Naive thymus-derived CD4-positive, alpha-beta T cell (primary cell): ENCODE measurements at regions not wholly inside any gene's neighbourhood (a gene's known extent, or its start where the extent isn't known, plus 50 kb on each side); places are given as distances from the start of the nearest gene placed in this dataset.

Experiments
- ATAC-seq: fragments of 150-1000 bp; cut with Tn5 transposase; 2 replicates; pipeline ENCODE4 v1.10.0; 2021; ENCODE audit warnings: mild to moderate bottlenecking, moderate library complexity
- CTCF ChIA-PET: fragments of 350-600 bp; sonication (Branson Sonifier 250); formaldehyde crosslinking; loops from one replicate; lab custom pipeline; 2021; ENCODE audit warnings: antibody characterized with exemption; lab: Charles Lee
- POLR2A ChIA-PET: fragments of 350-600 bp; sonication (Branson Sonifier 250); formaldehyde crosslinking; loops from one replicate; lab custom pipeline; 2021; ENCODE audit warnings: antibody characterized with exemption, inconsistent platforms; lab: Charles Lee
- DNase-seq, 9 donors: peaks; one replicate each; pipeline versions ENCODE4 v3.0.0 to v3.0.0-alpha.2; 2020 to 2022; ENCODE audit warnings: mixed read lengths in 1 of 9
- H3K27ac ChIP-seq: one replicate; pipeline ENCODE4 v1.7.0; 2013; ENCODE audit warnings: mild to moderate bottlenecking, low read depth, low read length, moderate library complexity
- H3K27me3 ChIP-seq, 2 donors: one replicate each; pipeline ENCODE4 v1.7.0; 2013; ENCODE audit warnings: low read length in 2 of 2, mild to moderate bottlenecking in 2 of 2, moderate library complexity in 2 of 2; ENCODE audit not compliant: control insufficient read depth in 2 of 2, insufficient read depth in 2 of 2
- H3K36me3 ChIP-seq, 3 experiments: 1 replicate in 2 of 3; 2 replicates in 1 of 3; pipeline ENCODE4 v1.7.0; 2013; ENCODE audit warnings: low read length in 3 of 3, mild to moderate bottlenecking in 3 of 3, moderate library complexity in 1 of 3; ENCODE audit not compliant: insufficient read depth in 3 of 3, control insufficient read depth in 2 of 3
- H3K4me1 ChIP-seq, 2 donors: one replicate each; pipeline ENCODE4 v1.7.0; 2013; ENCODE audit warnings: low read length in 2 of 2, mild to moderate bottlenecking in 2 of 2, moderate library complexity in 1 of 2; ENCODE audit not compliant: control insufficient read depth in 2 of 2, insufficient read depth in 2 of 2
- H3K4me3 ChIP-seq: 2 replicates; pipeline ENCODE4 v1.7.0; 2013; ENCODE audit warnings: mild to moderate bottlenecking, low read length
- H3K9me3 ChIP-seq, 3 experiments: 1 replicate in 2 of 3; 2 replicates in 1 of 3; pipeline ENCODE4 v1.7.0; 2013; ENCODE audit warnings: low read length in 3 of 3; ENCODE audit not compliant: control insufficient read depth in 2 of 3
- H3K27ac Mint-ChIP-seq, 9 donors: one replicate each; pipeline ENCODE4 v1.8.0; 2020 to 2022; ENCODE audit warnings: mixed read lengths in 9 of 9, mild to moderate bottlenecking in 8 of 9, moderate library complexity in 5 of 9, inconsistent platforms in 2 of 9
- H3K27me3 Mint-ChIP-seq, 5 donors: one replicate each; pipeline ENCODE4 v1.8.0; 2021 to 2022; ENCODE audit warnings: mixed read lengths in 5 of 5, mild to moderate bottlenecking in 1 of 5
- H3K36me3 Mint-ChIP-seq, 5 donors: one replicate each; pipeline ENCODE4 v1.8.0; 2020 to 2022; ENCODE audit warnings: mixed read lengths in 5 of 5, mild to moderate bottlenecking in 3 of 5, inconsistent platforms in 1 of 5
- H3K4me1 Mint-ChIP-seq, 7 donors: one replicate each; pipeline ENCODE4 v1.8.0; 2020 to 2022; ENCODE audit warnings: mixed read lengths in 7 of 7, mild to moderate bottlenecking in 3 of 7, inconsistent platforms in 1 of 7
- H3K4me3 Mint-ChIP-seq, 10 donors: one replicate each; pipeline ENCODE4 v1.8.0; 2020 to 2022; ENCODE audit warnings: mild to moderate bottlenecking in 10 of 10, mixed read lengths in 10 of 10, moderate library complexity in 6 of 10, inconsistent platforms in 2 of 10
- H3K9me3 Mint-ChIP-seq, 11 donors: one replicate each; pipeline ENCODE4 v1.8.0; 2020 to 2022; ENCODE audit warnings: mixed read lengths in 11 of 11, mild to moderate bottlenecking in 4 of 11, inconsistent platforms in 1 of 11, moderate library complexity in 1 of 11
- intact Hi-C, 2 donors: fragments of 100-400 bp; cut with micrococcal nuclease; formaldehyde crosslinking; loops; one replicate each; pipeline ENCODE4 v1.15.1; 2023

DNA sequence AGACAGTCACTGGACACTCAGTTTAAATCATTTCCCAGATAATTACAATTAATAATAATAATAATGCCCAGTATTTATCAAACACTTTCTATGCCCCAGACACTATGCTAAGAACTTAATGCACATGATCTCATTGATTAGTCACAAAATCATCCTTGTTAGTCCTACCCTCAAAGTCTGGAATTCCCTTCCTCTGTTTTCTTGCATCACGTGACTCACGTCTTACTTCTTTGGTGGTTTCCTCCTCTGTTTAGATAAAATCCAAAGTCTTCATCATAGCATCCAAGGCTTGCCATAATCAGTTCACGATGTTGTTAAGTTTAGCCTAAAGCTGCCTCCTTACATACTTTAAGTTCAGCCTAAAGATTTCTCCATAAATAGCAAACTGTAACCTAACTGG lies 471.9 kb downstream of the PMP22 start:
- Mint-ChIP-seq H3K27me3 (peaks cover 2 to 42% (median 37%) of the 10 kb centered on the region in 5 donors), H3K9me3 (no peaks in the 10 kb centered on the region), H3K36me3 (no peaks in the 10 kb centered on the region), H3K4me3 (no peak overlapping the region), H3K4me1 (no peaks in the 10 kb centered on the region), H3K27ac (no peak overlapping the region)
- ChIA-PET POLR2A (no interaction called here), CTCF (no interaction called here)
- no peaks in the 10 kb centered on the region for H3K4me1 ChIP-seq
- no peaks in the 10 kb centered on the region for H3K9me3 ChIP-seq
- ATAC-seq = no peak
- H3K27me3 ChIP-seq = no peaks in the 10 kb centered on the region
- no peak overlapping the region for H3K27ac ChIP-seq
- no peak for DNase-seq
- intact Hi-C loops = no loop called here
- no peak overlapping the region for H3K4me3 ChIP-seq
- H3K36me3 ChIP-seq = no peaks in the 10 kb centered on the region

DNA sequence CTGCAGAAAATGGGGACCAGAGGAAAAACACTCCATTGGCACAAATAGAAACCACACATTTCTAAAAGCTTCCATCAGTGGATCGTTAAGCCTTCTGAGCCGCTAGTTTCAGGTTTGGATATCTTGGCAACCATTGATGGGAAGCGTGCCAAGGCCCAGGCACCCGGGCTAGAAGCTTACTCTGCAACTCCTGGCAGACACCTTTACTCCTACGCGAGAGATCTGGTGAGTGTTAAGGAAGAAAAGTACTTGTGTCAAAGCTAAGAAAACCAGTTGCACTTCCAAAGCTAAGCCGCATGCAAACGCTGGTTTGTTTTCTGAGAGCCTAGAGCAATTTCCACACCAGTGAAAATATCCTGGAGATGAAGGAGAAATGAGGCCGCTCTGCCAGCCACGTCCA lies 472.4 kb downstream of the PMP22 start:
- Histone ChIP-seq H3K4me3 (no peak overlapping the region), H3K27me3 (no peaks in the 10 kb centered on the region), H3K4me1 (no peaks in the 10 kb centered on the region), H3K36me3 (no peaks in the 10 kb centered on the region), H3K9me3 (no peaks in the 10 kb centered on the region), H3K27ac (no peak overlapping the region)
- ChIA-PET POLR2A (no interaction called here), CTCF (no interaction called here)
- no peak overlapping the region for H3K4me3 Mint-ChIP-seq
- H3K4me1 Mint-ChIP-seq = no peaks in the 10 kb centered on the region
- H3K9me3 Mint-ChIP-seq = no peaks in the 10 kb centered on the region
- DNase-seq (no peak), ATAC-seq (no peak)
- H3K27me3 Mint-ChIP-seq = peaks cover 2 to 42% (median 36%) of the 10 kb centered on the region in 5 donors
- H3K27ac Mint-ChIP-seq = no peak overlapping the region
- intact Hi-C loops = no loop called here
- no peaks in the 10 kb centered on the region for H3K36me3 Mint-ChIP-seq

DNA sequence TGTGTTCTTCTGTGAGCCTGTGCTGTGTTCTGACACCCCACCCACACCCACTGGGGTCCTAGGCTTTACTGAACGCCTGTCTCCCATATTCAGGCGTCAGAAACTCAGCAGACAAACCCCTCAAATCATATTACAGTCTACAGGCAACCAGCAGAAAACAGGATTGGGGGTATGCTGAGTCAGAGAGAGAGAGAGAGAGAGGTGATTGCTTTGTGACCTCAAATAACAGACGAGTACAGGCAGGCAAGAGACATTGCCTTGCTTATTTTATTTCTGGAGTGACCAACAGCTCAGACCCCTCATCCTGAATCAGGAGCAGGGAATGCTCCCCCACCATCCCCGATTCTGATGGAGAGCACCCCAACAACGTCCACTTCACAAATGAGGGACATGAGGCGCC lies 473.9 kb downstream of the PMP22 start:
- CTCF ChIA-PET = no interaction called here

DNA sequence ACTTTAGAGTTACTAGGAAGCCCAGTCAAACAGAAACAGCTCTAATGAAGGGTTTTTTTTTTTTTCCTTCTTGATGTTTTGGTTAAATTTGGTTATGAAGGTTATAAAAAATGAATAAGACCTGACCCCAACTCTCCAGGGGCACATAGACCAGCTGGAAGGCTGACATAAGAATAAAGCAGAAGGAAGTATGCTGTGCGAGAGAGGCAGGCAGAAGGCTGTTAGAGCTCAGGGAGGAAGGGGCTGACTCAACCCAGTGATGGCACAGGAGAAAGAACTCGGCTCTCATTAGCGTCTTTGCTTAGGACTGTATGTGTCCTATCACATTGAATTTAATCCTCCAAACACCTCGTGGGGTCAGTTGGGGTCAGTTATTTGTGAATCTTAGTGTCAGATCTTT lies 474.6 kb downstream of the PMP22 start:
- ChIA-PET CTCF (no interaction called here), POLR2A (no interaction called here)
- H3K27me3 Mint-ChIP-seq = peaks cover 2 to 34% (median 26%) of the 10 kb centered on the region in 5 donors
- no peaks in the 10 kb centered on the region for H3K9me3 ChIP-seq
- no peaks in the 10 kb centered on the region for H3K36me3 ChIP-seq
- ATAC-seq (peak; percentile 65), DNase-seq (no peak)
- no peaks in the 10 kb centered on the region for H3K4me1 ChIP-seq
- no peaks in the 10 kb centered on the region for H3K36me3 Mint-ChIP-seq
- H3K4me3 ChIP-seq = no peak overlapping the region
- H3K27ac Mint-ChIP-seq = no peak overlapping the region
- H3K27me3 ChIP-seq = no peaks in the 10 kb centered on the region
- no peak overlapping the region for H3K27ac ChIP-seq
- H3K9me3 Mint-ChIP-seq = no peaks in the 10 kb centered on the region
- no peak overlapping the region for H3K4me3 Mint-ChIP-seq
- intact Hi-C loops = no loop called here
- no peaks in the 10 kb centered on the region for H3K4me1 Mint-ChIP-seq

More for the DNA sequence above, 473.9 kb downstream of the PMP22 start:
- Mint-ChIP-seq H3K9me3 (no peaks in the 10 kb centered on the region), H3K36me3 (no peaks in the 10 kb centered on the region), H3K27me3 (peaks cover 2 to 34% (median 26%) of the 10 kb centered on the region in 5 donors), H3K27ac (no peak overlapping the region), H3K4me1 (no peaks in the 10 kb centered on the region), H3K4me3 (no peak overlapping the region)
- POLR2A ChIA-PET = no interaction called here
- intact Hi-C loops = no loop called here
- Histone ChIP-seq H3K4me3 (no peak overlapping the region), H3K27me3 (no peaks in the 10 kb centered on the region), H3K27ac (no peak overlapping the region), H3K4me1 (no peaks in the 10 kb centered on the region), H3K36me3 (no peaks in the 10 kb centered on the region), H3K9me3 (no peaks in the 10 kb centered on the region)
- ATAC-seq (no peak), DNase-seq (no peak)

DNA sequence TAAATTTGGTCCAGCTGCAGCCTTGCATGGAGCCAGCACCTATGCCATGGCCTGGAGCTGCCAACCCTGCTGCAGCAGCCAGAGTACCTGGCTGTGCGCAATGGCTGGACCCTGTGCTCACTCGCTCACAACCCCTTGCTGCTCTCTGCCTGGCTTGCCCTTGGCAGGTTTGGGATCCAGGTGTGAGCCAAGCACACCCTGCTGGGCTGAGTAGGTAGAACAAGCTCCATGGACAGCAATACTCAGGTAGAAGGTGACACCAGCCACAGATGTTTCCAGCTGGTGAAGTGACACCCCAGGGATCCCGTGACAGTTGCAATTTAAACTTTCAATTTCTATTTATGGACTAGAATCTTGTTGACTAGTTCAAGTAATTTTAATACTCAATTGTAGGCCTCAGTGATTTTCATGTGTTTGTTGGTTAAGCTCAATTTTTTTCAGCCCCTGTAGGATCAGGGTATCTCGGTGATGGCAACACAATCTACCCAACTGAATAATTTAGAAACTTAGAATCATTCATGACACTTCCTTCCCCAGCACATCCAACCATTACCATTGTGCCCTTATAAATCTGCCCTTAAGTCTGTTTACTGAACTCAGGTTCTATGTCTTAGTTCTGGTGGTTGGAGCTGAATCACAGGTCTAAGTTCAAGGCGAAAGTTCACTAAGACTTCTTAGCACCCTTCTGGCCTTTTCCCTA lies 480.0 kb downstream of the PMP22 start:
- Mint-ChIP-seq H3K4me3 (no peak overlapping the region), H3K9me3 (no peaks in the 10 kb centered on the region), H3K27me3 (peaks cover 0 to 18% (median 13%) of the 10 kb centered on the region in 5 donors), H3K36me3 (no peaks in the 10 kb centered on the region), H3K27ac (no peak overlapping the region), H3K4me1 (no peaks in the 10 kb centered on the region)
- Histone ChIP-seq H3K4me3 (no peak overlapping the region), H3K4me1 (no peaks in the 10 kb centered on the region), H3K36me3 (no peaks in the 10 kb centered on the region), H3K27ac (no peak overlapping the region), H3K27me3 (no peaks in the 10 kb centered on the region), H3K9me3 (no peaks in the 10 kb centered on the region)
- CTCF ChIA-PET = interaction anchor here (0.6 to 2.2 kb wide), 10 partner anchors 10 to 1210 kb away, joined by 3 to 12 read pairs (median 4); partner anchors contain the start of gene HS3ST3B1
- intact Hi-C loops = loop anchor here in 1 of 2 donors (1.0 to 10.0 kb wide), 5 partner anchors 140 to 1448 kb away; no protein-coding TSS in a partner anchor
- POLR2A ChIA-PET = no interaction called here
- DNase-seq (peak in 8 of 9 donors; percentile 12 to 58 (median 40)), ATAC-seq (peak; percentile 51)

DNA sequence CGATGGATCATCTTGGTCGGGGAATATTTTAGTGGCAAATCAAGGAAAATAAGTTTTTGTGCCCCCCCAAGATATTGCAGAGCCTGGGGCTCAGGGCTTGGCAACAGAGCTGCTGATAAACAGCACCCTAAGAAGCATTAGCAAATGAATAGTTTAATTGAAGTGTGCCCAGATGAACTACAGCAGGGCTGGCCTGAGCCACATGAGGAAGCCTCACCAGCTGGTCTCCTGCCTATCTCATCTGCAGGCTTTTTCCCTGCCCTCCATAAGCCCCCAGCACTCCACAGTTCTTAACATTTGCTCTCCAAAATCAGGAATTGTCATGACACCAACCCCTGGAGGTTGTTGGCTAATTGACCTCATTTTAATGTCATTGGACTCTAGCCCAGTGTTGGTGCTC lies 480.2 kb downstream of the HS3ST3B1 start:
- no peak for ATAC-seq
- Histone ChIP-seq H3K9me3 (no peaks in the 10 kb centered on the region), H3K36me3 (no peaks in the 10 kb centered on the region), H3K4me1 (no peaks in the 10 kb centered on the region), H3K4me3 (no peak overlapping the region), H3K27me3 (no peaks in the 10 kb centered on the region), H3K27ac (no peak overlapping the region)
- POLR2A ChIA-PET = no interaction called here
- Mint-ChIP-seq H3K9me3 (no peaks in the 10 kb centered on the region), H3K4me1 (no peaks in the 10 kb centered on the region), H3K36me3 (no peaks in the 10 kb centered on the region), H3K27me3 (peaks cover 0 to 17% (median 4%) of the 10 kb centered on the region in 5 donors), H3K4me3 (no peak overlapping the region), H3K27ac (no peak overlapping the region)
- intact Hi-C loops = loop anchor here in 1 of 2 donors (10.0 kb wide), 1 partner anchor 144 kb away; no protein-coding TSS in a partner anchor
- no peak for DNase-seq
- CTCF ChIA-PET = no interaction called here
